Tibial nerve (tissue), 4 donors: ENCODE measurements at regions not wholly inside any gene's neighbourhood (a gene's known extent, or its start where the extent isn't known, plus 50 kb on each side); places are given as distances from the start of the nearest gene placed in this dataset.

Experiments used
- DNase-seq, 2 donors: peaks; one replicate each; pipeline ENCODE4 v3.0.0-alpha.2; 2019; ENCODE audit warnings: low spot score in 2 of 2
- H3K27ac ChIP-seq, 4 donors: fragments of 200-600 bp; sonication (generic) in 3 of 4; one replicate each; pipeline ENCODE4 v1.5.1; 2017 to 2019; ENCODE audit warnings: mild to moderate bottlenecking in 1 of 4
- H3K27me3 ChIP-seq, 2 donors: fragments of 200-600 bp; sonication (generic) in 1 of 2; one replicate each; pipeline versions ENCODE4 v1.5.1 to v1.6.0; 2017 to 2019
- H3K36me3 ChIP-seq, 3 donors: fragments of 200-600 bp; sonication (generic); one replicate each; pipeline ENCODE4 v1.5.1; 2018 to 2019
- H3K4me1 ChIP-seq, 4 donors: fragments of 200-600 bp; sonication (generic) in 3 of 4; one replicate each; pipeline ENCODE4 v1.5.1; 2017 to 2019
- H3K4me3 ChIP-seq, 4 donors: fragments of 200-600 bp; sonication (generic) in 3 of 4; one replicate each; pipeline ENCODE4 v1.5.1; 2017 to 2019; ENCODE audit warnings: mild to moderate bottlenecking in 1 of 4, moderate library complexity in 1 of 4
- H3K9me3 ChIP-seq, 4 donors: fragments of 200-600 bp; sonication (generic) in 3 of 4; one replicate each; pipeline ENCODE4 v1.5.1; 2017 to 2019
- EP300 ChIP-seq, 2 donors: sonication (generic); formaldehyde crosslinking; IDR thresholded peaks; one replicate each; pipeline ENCODE4 v1.6.1; 2017; ENCODE audit warnings: antibody characterized with exemption in 2 of 2, mild to moderate bottlenecking in 1 of 2
- POLR2A ChIP-seq, 2 donors: fragments of 450-650 bp; IDR thresholded peaks; one replicate each; pipeline ENCODE4 v1.6.1; 2017; ENCODE audit warnings: antibody characterized with exemption in 2 of 2, mild to moderate bottlenecking in 2 of 2, moderate library complexity in 2 of 2
- WGBS, 2 donors: methylation state at CpG; one replicate each; pipeline ENCODE4 v1.1.5; 2018; 5-methylcytosine and 5-hydroxymethylcytosine counted together
- TF ChIP-seq, protein P1 (sequence below), 5 experiments: fragments of 200-600 bp in 3 of 5; fragments of 450-650 bp in 2 of 5; sonication (generic) in 3 of 5; IDR thresholded peaks; one replicate each; pipeline ENCODE4 v1.5.1; 2016 to 2019; ENCODE audit warnings: antibody characterized with exemption in 5 of 5, mild to moderate bottlenecking in 3 of 5, moderate library complexity in 2 of 5

DNA sequence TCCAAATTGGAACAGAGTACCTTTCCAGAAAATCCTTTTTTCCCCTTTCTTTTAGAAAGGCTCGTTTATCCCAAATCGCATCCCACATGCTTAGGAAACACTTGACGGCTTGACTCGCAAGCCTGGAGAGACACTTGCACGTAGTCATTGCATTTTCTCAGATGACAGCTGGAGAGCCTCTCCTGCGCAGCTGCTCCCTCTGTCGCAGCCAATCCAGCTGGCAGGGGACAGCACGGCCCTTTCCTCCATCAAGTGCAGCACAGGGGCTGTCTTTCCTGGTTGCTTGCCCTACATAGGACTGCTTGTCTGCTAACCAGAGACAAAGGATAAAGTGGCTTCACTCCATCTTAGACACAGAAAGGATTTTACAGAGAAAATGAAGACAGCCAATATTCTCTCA, 77.6 kb upstream of the RGS17 start:
- no peaks in the 10 kb centered on the region for H3K36me3 ChIP-seq
- TF ChIP-seq, protein P1, sequence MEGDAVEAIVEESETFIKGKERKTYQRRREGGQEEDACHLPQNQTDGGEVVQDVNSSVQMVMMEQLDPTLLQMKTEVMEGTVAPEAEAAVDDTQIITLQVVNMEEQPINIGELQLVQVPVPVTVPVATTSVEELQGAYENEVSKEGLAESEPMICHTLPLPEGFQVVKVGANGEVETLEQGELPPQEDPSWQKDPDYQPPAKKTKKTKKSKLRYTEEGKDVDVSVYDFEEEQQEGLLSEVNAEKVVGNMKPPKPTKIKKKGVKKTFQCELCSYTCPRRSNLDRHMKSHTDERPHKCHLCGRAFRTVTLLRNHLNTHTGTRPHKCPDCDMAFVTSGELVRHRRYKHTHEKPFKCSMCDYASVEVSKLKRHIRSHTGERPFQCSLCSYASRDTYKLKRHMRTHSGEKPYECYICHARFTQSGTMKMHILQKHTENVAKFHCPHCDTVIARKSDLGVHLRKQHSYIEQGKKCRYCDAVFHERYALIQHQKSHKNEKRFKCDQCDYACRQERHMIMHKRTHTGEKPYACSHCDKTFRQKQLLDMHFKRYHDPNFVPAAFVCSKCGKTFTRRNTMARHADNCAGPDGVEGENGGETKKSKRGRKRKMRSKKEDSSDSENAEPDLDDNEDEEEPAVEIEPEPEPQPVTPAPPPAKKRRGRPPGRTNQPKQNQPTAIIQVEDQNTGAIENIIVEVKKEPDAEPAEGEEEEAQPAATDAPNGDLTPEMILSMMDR (IDR thresholded peaks at IDR 0.05) = no peak
- TF ChIP-seq EP300 (IDR thresholded peaks at IDR 0.05) (no peak), POLR2A (IDR thresholded peaks at IDR 0.05) (no peak)
- H3K27ac ChIP-seq = no peak overlapping the region
- H3K4me3 ChIP-seq = no peak overlapping the region
- no peaks in the 10 kb centered on the region for H3K4me1 ChIP-seq
- H3K27me3 ChIP-seq = no peaks in the 10 kb centered on the region
- 80 to 83% methylated on average over 8 of the region's 8 CpGs for WGBS, 2 donors
- H3K9me3 ChIP-seq = no peaks in the 10 kb centered on the region
- DNase-seq = no peak

DNA sequence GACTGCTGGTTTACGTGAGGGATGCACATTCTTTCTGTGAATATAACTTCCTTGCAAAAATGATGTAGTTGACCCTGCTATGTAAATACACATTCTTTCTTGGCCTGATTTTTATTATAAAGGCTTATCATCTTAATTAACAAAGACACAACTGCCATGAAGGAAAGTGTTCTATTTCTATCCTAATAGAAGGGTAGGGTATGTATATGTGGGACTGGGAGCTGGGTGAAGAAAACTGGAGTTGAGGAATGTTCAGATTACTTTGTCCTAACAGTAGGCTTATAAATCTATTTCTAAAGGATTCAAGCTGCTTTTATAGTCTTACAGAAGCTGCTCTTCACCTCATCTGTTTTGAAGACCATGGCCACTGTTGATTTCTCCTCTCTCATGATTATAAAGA, 76.5 kb upstream of the RGS17 start:
- H3K36me3 ChIP-seq = no peaks in the 10 kb centered on the region
- no peak for TF ChIP-seq EP300 (IDR thresholded peaks at IDR 0.05)
- TF ChIP-seq, protein P1 (IDR thresholded peaks at IDR 0.05) = no peak
- H3K9me3 ChIP-seq = no peaks in the 10 kb centered on the region
- WGBS, 2 donors = 78 to 91% methylated on average over 1 of the region's 1 CpG
- H3K4me3 ChIP-seq = no peak overlapping the region
- no peaks in the 10 kb centered on the region for H3K27me3 ChIP-seq
- no peaks in the 10 kb centered on the region for H3K4me1 ChIP-seq
- no peak for DNase-seq
- no peak overlapping the region for H3K27ac ChIP-seq

DNA sequence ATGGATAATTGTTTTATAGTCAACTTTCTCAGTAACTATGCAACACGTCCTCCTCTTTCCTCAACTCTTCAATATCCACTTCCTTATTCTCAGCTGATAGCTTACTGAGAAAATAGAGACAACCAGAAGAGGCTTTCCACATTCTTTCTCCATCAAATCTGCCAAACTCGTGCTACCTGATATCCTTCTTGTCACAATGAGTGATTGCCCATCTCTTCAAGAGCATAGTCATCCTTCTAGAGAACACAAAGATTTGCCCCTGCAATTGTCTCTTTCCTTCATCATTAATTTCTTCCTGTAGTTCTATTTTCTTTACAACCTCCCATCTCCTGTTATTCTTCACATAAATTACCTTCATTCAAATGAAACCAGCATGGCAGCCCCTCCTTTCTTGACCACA, 75.9 kb upstream of the RGS17 start:
- H3K4me1 ChIP-seq = no peaks in the 10 kb centered on the region
- 48 to 60% methylated on average over 2 of the region's 2 CpGs for WGBS, 2 donors
- no peak for DNase-seq

DNA sequence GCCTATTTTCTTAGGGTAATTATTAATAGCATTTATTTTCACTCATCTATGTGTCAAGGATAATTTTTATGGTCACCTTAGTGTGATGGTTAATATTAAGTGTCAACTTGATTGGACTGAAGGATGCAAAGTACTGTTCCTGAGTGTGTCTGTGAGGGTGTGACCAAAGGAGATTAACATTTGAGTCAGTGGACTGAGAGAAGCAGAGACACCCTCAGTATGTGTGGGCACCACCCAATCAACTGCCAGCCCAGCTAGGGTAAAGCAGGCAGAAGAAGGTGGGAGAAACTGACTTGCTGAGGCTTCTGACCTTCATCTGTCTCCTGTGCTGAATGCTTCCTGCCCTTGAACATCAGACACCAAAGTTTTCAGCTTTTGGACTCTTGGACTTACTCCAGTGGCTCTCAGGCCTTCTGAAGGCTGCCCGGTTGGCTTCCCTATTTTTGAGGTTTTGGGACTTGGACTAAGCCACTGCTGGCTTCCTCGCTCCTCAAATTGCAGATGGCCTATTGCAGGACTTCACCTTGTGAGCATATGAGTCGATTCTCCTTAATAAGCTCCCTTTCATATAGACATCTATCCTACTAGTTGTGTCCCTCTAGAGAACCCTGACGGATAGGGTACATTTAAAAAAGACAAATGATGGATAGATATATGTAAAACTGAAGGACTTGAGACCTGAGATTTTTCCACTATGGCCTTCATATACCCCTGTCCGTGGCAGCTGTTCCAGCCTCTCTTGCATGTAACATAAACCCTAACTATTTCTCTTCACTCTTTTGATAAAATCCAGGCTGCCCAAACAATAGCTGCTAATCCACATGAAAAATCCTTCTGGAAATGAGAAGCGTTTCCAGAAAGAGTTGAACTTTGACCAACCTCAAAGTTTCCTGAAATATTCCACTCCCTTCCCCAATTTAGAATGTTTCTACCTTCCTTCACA, 62.1 kb upstream of the RGS17 start:
- DNase-seq = no peak
- H3K4me3 ChIP-seq = no peak overlapping the region
- no peaks in the 10 kb centered on the region for H3K9me3 ChIP-seq
- H3K36me3 ChIP-seq = no peaks in the 10 kb centered on the region
- H3K4me1 ChIP-seq = no peaks in the 10 kb centered on the region
- no peaks in the 10 kb centered on the region for H3K27me3 ChIP-seq
- no peak for TF ChIP-seq POLR2A (IDR thresholded peaks at IDR 0.05)
- TF ChIP-seq, protein P1 (IDR thresholded peaks at IDR 0.05) = no peak
- TF ChIP-seq EP300 (IDR thresholded peaks at IDR 0.05) = no peak
- 67 to 74% methylated on average over 6 of the region's 6 CpGs for WGBS, 2 donors
- no peak overlapping the region for H3K27ac ChIP-seq

More for the DNA sequence above, 75.9 kb upstream of the RGS17 start:
- H3K36me3 ChIP-seq = no peaks in the 10 kb centered on the region
- no peaks in the 10 kb centered on the region for H3K9me3 ChIP-seq
- H3K27me3 ChIP-seq = no peaks in the 10 kb centered on the region
- H3K4me3 ChIP-seq = no peak overlapping the region
- H3K27ac ChIP-seq = no peak overlapping the region
- TF ChIP-seq, protein P1 (IDR thresholded peaks at IDR 0.05) = no peak
- no peak for TF ChIP-seq EP300 (IDR thresholded peaks at IDR 0.05)
- TF ChIP-seq POLR2A (IDR thresholded peaks at IDR 0.05) = no peak

DNA sequence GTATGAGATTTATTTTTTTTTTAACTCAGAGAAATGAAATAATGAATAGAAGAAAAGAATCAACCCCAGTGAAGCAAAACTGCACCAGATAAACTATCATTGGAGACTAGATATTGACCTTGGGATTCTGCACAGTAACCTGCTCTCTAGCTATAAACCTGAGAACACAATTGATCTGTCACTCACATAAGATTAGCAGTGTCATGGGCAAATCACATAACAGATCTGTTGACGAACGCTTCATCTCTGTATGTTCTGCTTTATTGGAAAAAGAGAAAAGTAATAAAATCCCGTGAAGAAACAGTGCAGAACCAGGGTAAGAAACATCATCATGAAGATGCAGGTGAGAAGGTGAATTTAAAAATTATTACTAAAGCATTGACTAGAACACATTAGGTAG, 52.8 kb upstream of the RGS17 start:
- 80 to 84% methylated on average over 3 of the region's 3 CpGs for whole genome bisulfite sequencing, 2 donors
- TF ChIP-seq POLR2A (IDR thresholded peaks at IDR 0.05) (no peak), EP300 (IDR thresholded peaks at IDR 0.05) (no peak)
- TF ChIP-seq, protein P1 (IDR thresholded peaks at IDR 0.05) = no peak

More for the DNA sequence above, 52.8 kb upstream of the RGS17 start:
- H3K36me3 ChIP-seq = no peaks in the 10 kb centered on the region
- no peak overlapping the region for H3K4me3 ChIP-seq
- no peak overlapping the region for H3K27ac ChIP-seq
- peaks cover 0 to 8% (median 0%) of the 10 kb centered on the region in 4 donors for H3K9me3 ChIP-seq
- no peak for DNase-seq
- no peaks in the 10 kb centered on the region for H3K4me1 ChIP-seq
- no peaks in the 10 kb centered on the region for H3K27me3 ChIP-seq
